ENCODE measurements at regions not wholly inside any gene's neighbourhood (a gene's known extent, or its start where the extent isn't known, plus 50 kb on each side); places are given as distances from the start of the nearest gene placed in this dataset.

- no peak overlapping the region for H3K4me2 ChIP-seq (ENCODE audit: insufficient read depth, insufficient read length, low read length)
- no peak overlapping the region for H3T11ph ChIP-seq (ENCODE audit: low read length)
- H3K9ac ChIP-seq (ENCODE audit: extremely low read depth, insufficient read length, low read length): no peak overlapping the region
- no peak for DNase-seq
- no peaks in the 10 kb centered on the region for H3K79me1 ChIP-seq (ENCODE audit: insufficient read depth, low read depth, low read length, poor library complexity, severe bottlenecking)
- no peak overlapping the region for H4K8ac ChIP-seq (replicated peaks; ENCODE audit: insufficient read length, low read depth, low read length)
- H3K4me1 ChIP-seq (ENCODE audit: insufficient read depth, low read length): no peaks in the 10 kb centered on the region
- no peak overlapping the region for H3K4ac ChIP-seq (ENCODE audit: low read depth, low read length)
- no peaks in the 10 kb centered on the region for H3K27me3 Mint-ChIP-seq (ENCODE audit: low read depth)
- no peak overlapping the region for H2BK12ac ChIP-seq (ENCODE audit: insufficient read length, low read depth, low read length)
- no peak overlapping the region for H2AFZ ChIP-seq (ENCODE audit: low read length)
- no peak overlapping the region for H3K27ac ChIP-seq (ENCODE audit: insufficient read length, low read depth, low read length)
- H4K91ac ChIP-seq (ENCODE audit: insufficient read length, low read depth, low read length): no peak overlapping the region
- no peak overlapping the region for H3K23ac ChIP-seq (ENCODE audit: insufficient read length, low read depth, low read length)
- no peaks in the 10 kb centered on the region for H3K9me3 ChIP-seq (ENCODE audit: control insufficient read depth, low read depth, low read length)
- no peaks in the 10 kb centered on the region for H3K9me3 Mint-ChIP-seq
- no peak overlapping the region for H2BK120ac ChIP-seq (ENCODE audit: low read depth, low read length, poor library complexity, severe bottlenecking)
- no peak overlapping the region for H3K14ac ChIP-seq (ENCODE audit: insufficient read depth, low read length)
- peak; percentile 40; the same call in 2 of the 3 replicates for TF ChIP-seq CTCF (conservative IDR thresholded peaks at IDR 0.05)
- H4K5ac ChIP-seq (ENCODE audit: insufficient read length, low read depth, low read length): no peak overlapping the region
- no peak overlapping the region for H3K56ac ChIP-seq (ENCODE audit: insufficient read length, low read depth, low read length)
- H3K4me1 Mint-ChIP-seq: peaks cover 11 to 16% of the 10 kb centered on the region in 2 experiments
- H2BK15ac ChIP-seq (ENCODE audit: low read depth, low read length): no peak overlapping the region
- no peak overlapping the region for H2BK20ac ChIP-seq (ENCODE audit: low read depth, low read length, poor library complexity, severe bottlenecking)
- no peaks in the 10 kb centered on the region for H3K36me3 Mint-ChIP-seq (ENCODE audit: insufficient read depth in 1 of 3, low read depth in 3 of 3)
- H3K4me3 Mint-ChIP-seq: no peak overlapping the region
- no peaks in the 10 kb centered on the region for H3K79me2 ChIP-seq (ENCODE audit: insufficient read depth, low read length)
- no CpG with 5 or more reads among the region's 5 CpGs for WGBS (ENCODE audit: extremely low coverage, insufficient read length, low lambda C conversion rate)
- H3K27ac Mint-ChIP-seq: no peak overlapping the region
- H4K20me1 ChIP-seq (ENCODE audit: control insufficient read depth, insufficient read depth, insufficient read length): no peaks in the 10 kb centered on the region
- no peak overlapping the region for H2AK5ac ChIP-seq (ENCODE audit: insufficient read length, low read length)
- H3K18ac ChIP-seq (ENCODE audit: insufficient read length, low read depth, low read length): no peak overlapping the region
- H3K27me3 ChIP-seq (ENCODE audit: insufficient read depth, low read length): no peaks in the 10 kb centered on the region
- H3K23me2 ChIP-seq (ENCODE audit: insufficient read length, low read depth, low read length, poor library complexity, severe bottlenecking): no peaks in the 10 kb centered on the region
- no peak overlapping the region for H2BK5ac ChIP-seq (ENCODE audit: insufficient read length, low read length)
Observed at GRCh38 chr6:101116337-101116736, 235.2 kb upstream of the ASCC3 start.

Measured in H9 (cell line).